NCI-H345 treated with DMSO at 0.1 percent for 48 hours (cell line): ENCODE measurements at regions not wholly inside any gene's neighbourhood (a gene's known extent, or its start where the extent isn't known, plus 50 kb on each side); places are given as distances from the start of the nearest gene placed in this dataset.
"Not testable (repeated sequence)": the region's sequence is repeated elsewhere in the genome, so short reads cannot be mapped to it uniquely, and the experiment has no call there.

Experiments used
- DNase-seq: peaks from one replicate; lab custom pipeline; 2025; ENCODE audit not compliant: unreplicated experiment; lab: John Stamatoyannopoulos, UW

- DNase-seq: no peak
These were observed 281.8 kb upstream of the ZEB2 start for GRCh38 chr2:144801766-144802165.

GRCh38 chr2:144801325-144801724 lies 281.4 kb upstream of the ZEB2 start:
- no peak for DNase-seq

DNA sequence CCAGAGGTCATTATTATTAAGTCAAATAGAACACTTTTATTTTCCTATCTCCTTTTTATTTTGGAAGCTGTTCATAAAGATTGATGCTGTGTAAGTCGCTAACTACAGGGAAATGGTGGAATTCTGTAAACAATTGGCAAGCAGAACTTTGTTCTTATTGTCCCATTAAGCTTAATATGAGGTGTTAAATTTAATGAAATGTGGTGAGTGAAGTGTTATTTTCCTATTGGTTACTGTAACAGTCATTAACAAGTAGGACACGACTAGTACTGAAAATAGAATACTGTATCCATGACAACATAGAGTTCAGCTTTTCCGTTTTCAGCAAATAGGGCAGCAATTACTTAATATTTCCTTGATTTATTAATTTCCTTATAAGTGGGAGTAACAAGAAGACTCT lies 279.1 kb upstream of the ZEB2 start:
- DNase-seq: no peak

GRCh38 chr2:144798034-144798433 lies 278.1 kb upstream of the ZEB2 start:
- no peak for DNase-seq

- DNase-seq: no peak
These were observed 277.0 kb upstream of the ZEB2 start for GRCh38 chr2:144796936-144797335.

- DNase-seq: no peak
These were observed 276.2 kb upstream of the ZEB2 start for GRCh38 chr2:144796164-144796563.

- DNase-seq: no peak
These were observed 265.3 kb upstream of the ZEB2 start for GRCh38 chr2:144785253-144785652.

DNA sequence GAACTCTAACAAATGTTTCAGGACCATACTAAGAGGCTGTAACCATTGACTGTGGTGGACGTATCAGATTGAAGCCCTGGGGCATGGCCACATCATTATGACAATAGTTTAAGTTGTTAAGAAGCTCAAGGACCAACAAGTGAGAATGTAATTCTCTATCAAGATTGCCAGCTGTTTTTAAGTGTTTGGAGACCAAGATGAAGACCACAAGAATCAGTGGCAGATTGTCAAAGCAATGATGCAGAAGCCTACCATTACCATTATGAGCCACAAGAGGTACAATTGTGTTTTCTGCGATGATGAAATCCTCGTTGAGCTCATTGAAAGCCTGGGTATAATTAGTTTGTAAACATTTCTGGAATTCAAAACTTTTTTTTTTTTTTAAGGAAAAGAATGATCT lies 261.1 kb upstream of the ZEB2 start:
- DNase-seq: no peak

- no peak for DNase-seq
These were observed 256.8 kb upstream of the ZEB2 start for GRCh38 chr2:144776766-144777165.

- no peak for DNase-seq
These were observed 254.9 kb upstream of the ZEB2 start for GRCh38 chr2:144774809-144775208.

DNA sequence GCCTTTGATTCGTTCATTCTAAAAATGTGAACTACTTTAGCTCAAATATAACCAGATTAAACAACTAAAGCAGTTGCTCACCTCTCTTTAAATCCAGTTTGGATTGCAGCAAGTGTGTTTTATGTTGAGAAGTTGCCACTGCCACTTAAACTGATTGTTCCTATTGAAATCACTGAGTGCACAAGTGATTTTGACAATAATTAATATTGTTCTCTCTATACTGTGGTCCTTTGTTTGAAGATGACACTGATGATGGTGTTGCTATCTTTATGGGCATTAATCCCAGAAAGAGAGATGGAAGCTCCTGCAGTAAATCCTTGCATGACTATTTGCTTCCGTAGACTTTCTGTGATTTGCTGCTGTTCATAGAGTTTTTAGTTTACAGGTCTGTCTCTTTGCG lies 251.4 kb upstream of the ZEB2 start:
- no peak for DNase-seq

DNA sequence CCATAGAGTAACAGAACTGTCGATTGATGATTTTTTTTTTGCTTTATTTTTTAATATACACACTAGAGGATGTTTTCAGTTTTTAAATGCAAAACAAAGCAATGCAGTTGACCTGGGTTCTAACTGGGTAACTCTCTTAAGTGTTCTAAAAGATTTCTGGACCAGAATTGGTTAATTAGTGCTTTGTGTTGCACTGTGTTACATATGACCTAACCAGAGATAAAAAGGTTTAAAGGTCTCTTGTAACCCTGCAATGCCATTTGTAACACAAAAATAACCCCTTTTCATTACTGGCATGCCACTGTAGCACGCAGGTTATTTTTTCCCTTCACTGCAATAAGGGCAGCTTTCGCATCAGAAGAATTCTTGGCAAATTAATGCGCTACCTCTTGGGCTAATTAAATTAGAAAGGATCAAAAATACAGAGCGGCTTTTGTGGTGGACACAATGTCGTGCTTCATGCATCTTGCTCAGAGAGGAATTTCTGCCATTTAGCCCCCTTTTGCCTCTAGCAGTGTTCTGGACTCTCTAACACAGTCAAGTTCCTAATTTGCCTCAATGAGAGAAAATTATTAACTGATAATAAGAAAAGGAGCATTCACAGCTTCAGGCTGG lies 250.8 kb upstream of the ZEB2 start:
- no peak for DNase-seq

DNA sequence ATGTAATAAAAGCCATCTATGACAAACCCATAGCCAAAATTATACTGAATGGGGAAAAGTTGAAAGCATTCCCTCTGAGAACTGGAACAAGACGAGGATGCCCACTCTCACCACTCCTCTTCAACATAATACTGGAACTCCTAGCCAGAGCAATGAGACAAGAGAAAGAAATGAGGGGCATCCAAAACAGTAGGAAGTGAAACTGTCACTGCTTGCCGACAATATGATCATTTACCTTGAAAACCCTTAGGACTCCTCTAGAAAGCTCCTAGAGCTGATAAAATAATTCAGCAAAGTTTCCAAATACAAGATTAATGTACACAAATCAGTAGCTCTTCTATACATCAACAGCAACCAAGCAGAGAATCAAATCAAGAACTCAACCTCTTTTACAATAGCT lies 241.0 kb upstream of the ZEB2 start:
- DNase-seq: not testable (repeated sequence)

DNA sequence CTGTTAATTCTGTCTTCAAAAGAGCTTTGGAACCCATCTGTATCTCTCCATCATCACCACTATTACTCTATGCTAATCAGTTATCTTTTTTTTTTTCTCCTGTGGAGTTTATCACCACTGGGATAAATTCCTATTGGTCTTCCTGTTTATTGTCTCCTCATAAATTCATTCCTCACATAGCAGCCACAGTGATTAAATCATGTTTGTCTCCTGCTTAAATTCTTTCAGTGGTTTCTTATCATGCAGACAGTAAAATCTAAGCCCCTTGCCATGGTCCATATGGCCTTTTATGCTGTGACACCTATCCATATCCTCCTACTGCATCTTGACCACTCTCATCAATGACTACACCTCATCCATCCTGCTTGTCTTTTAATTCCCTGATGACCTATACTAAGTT lies 239.8 kb upstream of the ZEB2 start:
- no peak for DNase-seq

DNA sequence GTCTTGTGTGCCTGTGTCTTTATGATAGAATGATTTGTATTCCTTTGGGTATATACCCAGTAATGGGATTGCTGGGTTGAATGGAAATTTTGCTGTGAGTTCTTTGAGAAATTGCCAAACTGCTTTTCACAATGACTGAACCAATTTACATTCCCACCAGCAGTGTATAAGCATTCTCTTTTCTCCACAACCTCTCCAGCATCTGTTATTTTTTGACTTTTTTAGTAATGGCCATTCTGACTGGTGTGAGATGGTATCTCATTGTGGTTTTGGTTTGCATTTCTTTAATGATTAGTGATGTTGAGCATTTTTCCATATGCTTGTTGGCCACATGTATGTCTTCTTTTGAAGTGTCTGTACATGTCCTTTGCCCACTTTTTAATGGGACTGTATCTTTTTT lies 238.3 kb upstream of the ZEB2 start:
- DNase-seq: not testable (repeated sequence)

DNA sequence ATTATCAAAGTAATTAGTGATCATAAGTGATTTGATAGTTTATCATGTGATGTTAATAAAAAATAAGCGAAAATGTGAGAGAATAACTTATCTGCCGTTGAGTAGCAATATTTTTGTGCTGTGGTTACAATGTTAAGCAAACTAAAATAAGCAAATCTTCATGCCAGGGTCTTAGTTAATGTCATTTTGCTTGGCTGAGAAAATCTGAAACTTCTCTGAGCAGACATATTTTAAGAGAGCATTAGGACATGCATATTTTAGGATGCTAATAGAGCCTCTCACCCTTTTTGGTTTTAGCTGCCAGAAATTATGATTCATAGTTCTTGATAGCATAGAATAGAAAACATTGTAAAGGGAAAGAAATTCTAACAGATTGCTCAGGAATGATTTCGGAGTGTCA lies 233.5 kb upstream of the ZEB2 start:
- DNase-seq: no peak

DNA sequence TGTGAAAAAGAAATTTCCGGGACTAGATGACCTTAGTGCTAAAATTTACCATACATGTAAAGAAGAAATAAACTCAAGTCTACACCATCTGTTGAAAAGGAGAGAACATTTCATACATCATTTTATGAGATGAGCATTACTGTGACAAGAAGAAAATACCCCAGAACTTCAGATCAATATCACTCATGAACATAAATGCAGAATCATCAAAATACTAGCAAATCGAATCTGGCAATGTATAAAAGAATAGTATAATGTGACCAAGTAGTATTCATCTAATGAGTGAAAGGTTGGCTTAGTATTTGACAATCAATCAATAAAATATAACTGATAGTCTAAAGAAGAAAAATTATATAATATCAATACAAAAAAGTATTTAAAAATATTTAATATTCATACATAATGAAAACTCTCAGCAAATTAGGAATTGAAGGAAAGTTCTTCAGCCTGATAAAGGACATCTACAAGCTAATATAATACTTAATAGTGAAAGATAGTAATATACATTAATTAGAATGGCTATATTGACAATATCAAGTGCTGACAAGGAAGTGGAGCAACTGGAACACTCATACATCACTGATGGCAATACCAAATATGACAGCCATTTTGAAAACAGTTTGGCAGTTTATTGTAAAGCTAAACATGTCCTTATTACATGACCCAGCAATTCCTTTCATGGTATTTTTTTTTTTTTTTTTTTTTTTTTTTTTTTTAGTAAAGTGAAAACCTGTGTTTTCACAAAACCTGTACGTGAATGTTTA lies 231.4 kb upstream of the ZEB2 start:
- no peak for DNase-seq

GRCh38 chr2:144749188-144749587 lies 229.3 kb upstream of the ZEB2 start:
- DNase-seq: no peak

DNA sequence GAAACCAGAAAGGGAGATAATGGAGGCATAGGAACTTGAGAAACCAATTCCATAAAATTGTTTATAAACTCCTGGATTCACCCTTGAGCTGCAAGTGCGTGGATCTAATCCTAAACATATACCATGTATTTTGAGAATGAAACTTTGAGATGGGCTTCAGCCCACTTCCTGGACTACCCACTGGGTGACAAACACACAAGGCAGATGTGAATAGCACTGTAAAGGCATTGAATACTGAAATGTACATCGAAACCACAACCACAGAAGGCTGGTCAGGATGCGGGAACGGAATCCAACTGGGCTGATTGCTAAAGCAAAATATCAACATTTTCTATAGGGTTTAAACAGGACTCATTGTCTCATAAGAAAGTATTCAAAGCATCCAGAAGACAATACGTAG lies 228.5 kb upstream of the ZEB2 start:
- no peak for DNase-seq

GRCh38 chr2:144747571-144747970 lies 227.7 kb upstream of the ZEB2 start:
- no peak for DNase-seq

- DNase-seq: no peak
These were observed 225.5 kb upstream of the ZEB2 start for GRCh38 chr2:144745424-144745823.

DNA sequence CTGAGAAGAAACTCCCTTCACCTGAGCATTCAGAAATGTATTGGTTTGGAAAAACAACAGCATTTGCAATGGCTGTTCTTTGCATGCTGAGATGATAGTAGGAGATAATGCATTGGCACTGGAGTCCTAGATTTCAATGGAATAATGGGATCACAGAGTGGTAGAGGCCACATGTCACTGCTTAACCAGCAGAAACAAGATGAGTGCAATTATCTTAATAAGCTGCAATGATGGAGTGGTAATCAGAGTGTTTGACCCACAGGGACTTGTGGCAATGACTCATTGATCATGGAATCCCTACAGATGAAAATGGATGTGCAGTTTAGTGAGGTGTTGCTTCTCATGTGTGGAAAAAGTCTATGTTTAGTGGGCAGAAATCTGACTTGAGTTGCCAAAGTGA lies 218.8 kb upstream of the ZEB2 start:
- no peak for DNase-seq

- DNase-seq: no peak
These were observed 210.8 kb upstream of the ZEB2 start for GRCh38 chr2:144730711-144731110.
